Caco-2 (cell line): ENCODE measurements at regions not wholly inside any gene's neighbourhood (a gene's known extent, or its start where the extent isn't known, plus 50 kb on each side); places are given as distances from the start of the nearest gene placed in this dataset.

ENCODE experiments used
- BruUV-seq: library from RNA; stranded (reverse); fragments of 400-500 nt; replicated peaks from 2 replicates; lab custom pipeline; 2021; lab: Mats Ljungman, UMichigan
- CTCF ChIA-PET: fragments of 300-600 bp; sonication (Branson Sonifier 250); formaldehyde crosslinking; loops from one replicate; lab custom pipeline; 2022; ENCODE audit warnings: antibody characterized with exemption; lab: Charles Lee
- POLR2A ChIA-PET: fragments of 300-600 bp; sonication (Branson Sonifier 250); formaldehyde crosslinking; loops from one replicate; lab custom pipeline; 2022; ENCODE audit warnings: antibody characterized with exemption; lab: Charles Lee
- DNase-seq, 2 experiments: peaks; one replicate each; pipeline versions ENCODE4 v3.0.0 to v3.0.0-alpha.2; 2020 to 2022
- H3K27me3 ChIP-seq: replicated peaks from 2 replicates; pipeline ENCODE4 v1.6.0; 2011; ENCODE audit warnings: low read length; ENCODE audit not compliant: control insufficient read depth, insufficient read depth
- H3K36me3 ChIP-seq: 2 replicates; pipeline ENCODE4 v1.5.1; 2011; ENCODE audit warnings: low read length; ENCODE audit not compliant: control insufficient read depth, insufficient read depth
- H3K4me1 ChIP-seq: fragments of 250-450 bp; sonication (Bioruptor Pico); 2 replicates; pipeline ENCODE4 v1.5.1; 2020; ENCODE audit warnings: mild to moderate bottlenecking
- H3K4me3 ChIP-seq: 2 replicates; pipeline ENCODE4 v1.5.1; 2011; ENCODE audit warnings: low read depth, mild to moderate bottlenecking, control low read depth, low read length
- H3K9me3 ChIP-seq: fragments of 250-450 bp; sonication (Bioruptor Pico); 2 replicates; pipeline ENCODE4 v1.5.1; 2020; ENCODE audit warnings: mild to moderate bottlenecking, moderate library complexity
- H3K27ac Mint-ChIP-seq: one replicate; pipeline ENCODE4 v1.8.0; 2022; ENCODE audit warnings: mixed read lengths; ENCODE audit not compliant: unreplicated experiment
- H3K27me3 Mint-ChIP-seq: one replicate; pipeline ENCODE4 v1.8.0; 2022; ENCODE audit warnings: mixed read lengths; ENCODE audit not compliant: insufficient read depth, unreplicated experiment
- H3K36me3 Mint-ChIP-seq: one replicate; pipeline ENCODE4 v1.8.0; 2022; ENCODE audit warnings: mild to moderate bottlenecking, mixed read lengths; ENCODE audit not compliant: insufficient read depth, unreplicated experiment
- H3K4me1 Mint-ChIP-seq: one replicate; pipeline ENCODE4 v1.8.0; 2022; ENCODE audit warnings: low read depth, mixed read lengths; ENCODE audit not compliant: unreplicated experiment
- H3K4me3 Mint-ChIP-seq: one replicate; pipeline ENCODE4 v1.8.0; 2022; ENCODE audit warnings: mild to moderate bottlenecking, moderate library complexity, mixed read lengths; ENCODE audit not compliant: unreplicated experiment
- H3K9me3 Mint-ChIP-seq: one replicate; pipeline ENCODE4 v1.8.0; 2022; ENCODE audit warnings: mixed read lengths; ENCODE audit not compliant: unreplicated experiment
- CTCF ChIP-seq, 2 experiments: fragments of 200-600 bp in 1 of 2; IDR thresholded peaks; 1 replicate in 1 of 2; 2 replicates in 1 of 2; pipeline versions ENCODE4 v1.5.1 to v1.8.0; 2011 to 2022; ENCODE audit warnings: antibody characterized with exemption in 1 of 2, control low read depth in 1 of 2, inconsistent platforms in 1 of 2, low read depth in 1 of 2, low read length in 1 of 2, mild to moderate bottlenecking in 1 of 2, moderate library complexity in 1 of 2; ENCODE audit not compliant: insufficient read depth in 1 of 2, severe bottlenecking in 1 of 2, unreplicated experiment in 1 of 2
- intact Hi-C: fragments of 100-400 bp; cut with micrococcal nuclease; formaldehyde crosslinking; loops from one replicate; pipeline ENCODE4 v1.10.0; 2022; ENCODE audit not compliant: unreplicated experiment

GRCh38 chr18:69222089-69222488, 178.6 kb upstream of the DOK6 start:
- intact Hi-C loops = no loop called here
- H3K36me3 ChIP-seq = no peaks in the 10 kb centered on the region
- ChIA-PET POLR2A (no interaction called here), CTCF (no interaction called here)
- BruUV-seq = no TSS peak
- H3K4me3 ChIP-seq = no peak overlapping the region
- TF ChIP-seq CTCF (IDR thresholded peaks at IDR 0.05; ENCODE audit: insufficient read depth in 1 of 2, low read depth in 1 of 2, low read length in 1 of 2, severe bottlenecking in 1 of 2, unreplicated experiment in 1 of 2) = no peak
- no peak for DNase-seq
- Mint-ChIP-seq H3K4me1 (no peaks in the 10 kb centered on the region), H3K9me3 (no peaks in the 10 kb centered on the region), H3K36me3 (no peaks in the 10 kb centered on the region), H3K27ac (no peak overlapping the region), H3K27me3 (no peaks in the 10 kb centered on the region), H3K4me3 (no peak overlapping the region)
- no peaks in the 10 kb centered on the region for H3K9me3 ChIP-seq
- no peaks in the 10 kb centered on the region for H3K4me1 ChIP-seq
- no peaks in the 10 kb centered on the region for H3K27me3 ChIP-seq

- Mint-ChIP-seq H3K4me1 (no peaks in the 10 kb centered on the region), H3K4me3 (no peak overlapping the region), H3K9me3 (no peaks in the 10 kb centered on the region), H3K27ac (no peak overlapping the region), H3K27me3 (no peaks in the 10 kb centered on the region), H3K36me3 (no peaks in the 10 kb centered on the region)
- CTCF ChIA-PET = no interaction called here
- Histone ChIP-seq H3K9me3 (no peaks in the 10 kb centered on the region), H3K27me3 (no peaks in the 10 kb centered on the region), H3K4me3 (no peak overlapping the region), H3K36me3 (no peaks in the 10 kb centered on the region), H3K4me1 (no peaks in the 10 kb centered on the region)
- POLR2A ChIA-PET = no interaction called here
- DNase-seq = no peak
- no peak for TF ChIP-seq CTCF (IDR thresholded peaks at IDR 0.05; ENCODE audit: insufficient read depth in 1 of 2, low read depth in 1 of 2, low read length in 1 of 2, severe bottlenecking in 1 of 2, unreplicated experiment in 1 of 2)
- intact Hi-C loops = no loop called here
- BruUV-seq = no TSS peak
Measured at GRCh38 chr18:69226971-69227370, 173.7 kb upstream of the DOK6 start.

- Histone ChIP-seq H3K4me1 (no peaks in the 10 kb centered on the region), H3K36me3 (no peaks in the 10 kb centered on the region), H3K27me3 (no peaks in the 10 kb centered on the region), H3K4me3 (no peak overlapping the region), H3K9me3 (no peaks in the 10 kb centered on the region)
- Mint-ChIP-seq H3K4me3 (no peak overlapping the region), H3K4me1 (no peaks in the 10 kb centered on the region), H3K36me3 (no peaks in the 10 kb centered on the region), H3K27me3 (no peaks in the 10 kb centered on the region), H3K9me3 (no peaks in the 10 kb centered on the region), H3K27ac (no peak overlapping the region)
- no peak for TF ChIP-seq CTCF (IDR thresholded peaks at IDR 0.05; ENCODE audit: insufficient read depth in 1 of 2, low read depth in 1 of 2, low read length in 1 of 2, severe bottlenecking in 1 of 2, unreplicated experiment in 1 of 2)
- ChIA-PET CTCF (no interaction called here), POLR2A (no interaction called here)
- BruUV-seq = no TSS peak
- no peak for DNase-seq
- intact Hi-C loops = no loop called here
Measured at GRCh38 chr18:69230204-69230603, 170.5 kb upstream of the DOK6 start.
